8988T (cell line): ENCODE measurements at regions not wholly inside any gene's neighbourhood (a gene's known extent, or its start where the extent isn't known, plus 50 kb on each side); places are given as distances from the start of the nearest gene placed in this dataset.
"Not testable (repeated sequence)": the region's sequence is repeated elsewhere in the genome, so short reads cannot be mapped to it uniquely, and the experiment has no call there.

ENCODE experiments used
- DNase-seq: peaks from one replicate; pipeline ENCODE4 v3.0.0; 2011

- not testable (repeated sequence) for DNase-seq
Measured at GRCh38 chr5:176018598-176018997, 50.5 kb upstream of the THOC3 start.

DNA sequence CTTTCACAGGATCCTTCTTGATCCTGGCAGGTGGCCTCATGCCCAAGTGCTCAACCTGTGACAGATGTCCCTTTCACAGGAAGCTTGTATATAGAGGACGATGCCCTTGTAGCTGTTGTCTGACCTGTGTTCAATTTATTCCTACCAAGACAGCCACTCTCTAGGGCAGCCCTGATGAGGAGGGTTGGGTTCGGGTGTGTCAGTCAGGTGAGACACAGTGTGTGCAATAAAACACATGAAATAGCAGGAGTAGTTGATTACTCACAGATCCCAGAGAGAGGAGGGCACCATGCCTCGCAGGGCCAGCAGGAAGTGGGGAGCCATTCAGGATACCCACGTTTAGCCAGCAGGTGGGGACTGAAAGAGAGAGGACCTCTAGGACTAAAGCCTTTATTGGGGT lies 52.7 kb upstream of the THOC3 start:
- not testable (repeated sequence) for DNase-seq

GRCh38 chr5:176023535-176023934 lies 55.4 kb upstream of the THOC3 start:
- not testable (repeated sequence) for DNase-seq

DNA sequence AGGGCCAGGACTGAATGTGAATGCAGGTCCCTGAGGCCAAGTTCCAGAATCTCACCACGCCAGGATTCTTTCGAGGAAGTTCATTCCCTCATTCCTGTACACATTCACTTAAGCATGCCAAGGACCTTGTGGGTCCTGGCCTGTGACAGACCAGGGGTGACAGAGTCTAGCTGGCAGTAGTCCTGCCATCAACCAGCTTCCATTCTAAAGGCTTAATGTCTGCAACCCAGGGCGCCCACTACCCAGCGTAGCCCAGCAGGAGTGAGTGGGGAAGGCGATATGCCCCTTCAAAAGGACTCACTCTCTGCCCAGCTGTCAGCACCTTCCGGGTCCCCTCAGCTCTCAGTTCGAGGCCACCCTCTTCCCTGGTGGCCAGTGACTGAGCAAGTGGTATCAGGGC lies 61.3 kb upstream of the THOC3 start:
- not testable (repeated sequence) for DNase-seq

- DNase-seq, result not testable (repeated sequence)
Measured at GRCh38 chr5:176030361-176031117, 62.4 kb upstream of the THOC3 start.

- not testable (repeated sequence) for DNase-seq
Measured at GRCh38 chr5:176031118-176031510, 63.0 kb upstream of the THOC3 start.

DNA sequence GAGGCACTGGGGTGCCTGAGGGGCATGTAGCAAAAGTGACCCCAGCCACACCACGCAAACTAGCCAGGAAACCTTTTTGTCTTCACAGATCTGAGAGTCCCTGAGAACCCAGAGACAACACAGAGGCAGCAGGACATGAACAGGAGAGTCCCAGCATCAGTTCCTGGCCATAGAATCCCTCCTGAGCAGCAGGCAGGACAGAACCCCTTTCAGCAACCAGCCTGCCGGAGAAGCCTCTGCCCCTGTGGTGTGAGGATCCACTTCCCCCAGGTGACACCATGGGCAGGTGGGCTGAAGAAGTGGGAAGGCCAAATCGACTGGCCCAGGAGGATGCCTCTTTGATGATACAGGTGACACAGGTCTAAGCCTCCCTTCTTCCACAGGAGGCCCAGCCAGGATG lies 65.1 kb upstream of the THOC3 start:
- not testable (repeated sequence) for DNase-seq

GRCh38 chr5:176034407-176035200 lies 66.5 kb upstream of the THOC3 start:
- DNase-seq, result not testable (repeated sequence)

GRCh38 chr5:176035201-176035530 lies 67.1 kb upstream of the THOC3 start:
- DNase-seq, result not testable (repeated sequence)

GRCh38 chr5:176035816-176036308 lies 67.7 kb upstream of the THOC3 start:
- peak; percentile 6 for DNase-seq

GRCh38 chr5:176036391-176036790 lies 68.3 kb upstream of the THOC3 start:
- DNase-seq, result not testable (repeated sequence)

DNA sequence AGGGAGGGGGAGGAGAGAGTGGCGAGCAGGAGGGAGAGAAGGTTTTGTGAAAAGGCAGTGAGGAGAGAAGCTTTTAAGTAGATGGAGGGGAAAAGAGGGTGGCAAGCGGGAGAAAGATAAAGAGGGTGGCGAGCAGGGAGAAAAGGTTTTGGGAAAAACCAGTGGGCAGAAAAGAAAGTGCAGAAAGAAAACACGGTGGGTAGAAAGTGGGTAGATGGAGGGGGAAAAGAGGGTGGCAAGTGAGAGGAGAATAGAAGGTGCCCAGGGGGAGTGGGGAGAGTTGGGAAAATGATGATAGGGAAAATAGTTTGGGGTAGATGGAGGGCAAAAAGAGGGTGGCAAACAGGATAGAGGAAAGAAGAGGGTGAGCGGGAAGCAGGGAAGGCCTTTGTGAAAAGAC lies 69.1 kb upstream of the THOC3 start:
- DNase-seq, result not testable (repeated sequence)

DNA sequence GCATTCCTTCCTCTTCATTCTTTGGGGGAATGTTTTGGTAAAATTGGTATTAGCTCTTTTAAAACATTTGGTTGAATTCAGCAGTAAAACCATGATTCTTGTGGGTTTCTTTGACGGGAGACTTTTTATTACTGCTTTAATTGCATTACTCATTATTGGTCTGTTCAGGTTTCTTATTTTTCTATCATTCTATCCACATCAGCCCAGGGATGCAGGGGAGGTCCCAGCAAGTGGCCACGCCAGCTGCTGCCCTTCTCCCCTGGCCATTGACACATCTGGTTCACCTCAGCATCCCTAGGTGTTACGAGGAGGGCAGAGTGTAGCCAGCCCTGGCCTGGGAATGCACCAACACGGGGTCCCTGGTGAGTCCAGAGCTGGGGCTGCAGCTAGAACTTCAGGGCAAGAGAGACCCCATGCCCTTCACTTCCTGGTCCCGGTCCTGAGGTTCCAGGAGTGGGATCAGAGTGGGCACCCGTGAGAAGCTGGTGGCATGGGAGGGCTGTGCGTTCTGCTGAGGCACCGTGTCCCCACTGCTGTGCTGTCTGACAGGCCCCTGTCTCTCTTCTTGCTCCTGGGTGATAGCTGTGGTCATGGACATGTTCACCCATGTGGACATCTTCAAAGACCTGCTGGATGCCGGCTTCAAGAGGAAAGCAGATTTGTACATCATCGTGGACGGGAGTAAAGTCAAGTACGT lies 72.1 kb upstream of the THOC3 start:
- DNase-seq, result not testable (repeated sequence)

DNA sequence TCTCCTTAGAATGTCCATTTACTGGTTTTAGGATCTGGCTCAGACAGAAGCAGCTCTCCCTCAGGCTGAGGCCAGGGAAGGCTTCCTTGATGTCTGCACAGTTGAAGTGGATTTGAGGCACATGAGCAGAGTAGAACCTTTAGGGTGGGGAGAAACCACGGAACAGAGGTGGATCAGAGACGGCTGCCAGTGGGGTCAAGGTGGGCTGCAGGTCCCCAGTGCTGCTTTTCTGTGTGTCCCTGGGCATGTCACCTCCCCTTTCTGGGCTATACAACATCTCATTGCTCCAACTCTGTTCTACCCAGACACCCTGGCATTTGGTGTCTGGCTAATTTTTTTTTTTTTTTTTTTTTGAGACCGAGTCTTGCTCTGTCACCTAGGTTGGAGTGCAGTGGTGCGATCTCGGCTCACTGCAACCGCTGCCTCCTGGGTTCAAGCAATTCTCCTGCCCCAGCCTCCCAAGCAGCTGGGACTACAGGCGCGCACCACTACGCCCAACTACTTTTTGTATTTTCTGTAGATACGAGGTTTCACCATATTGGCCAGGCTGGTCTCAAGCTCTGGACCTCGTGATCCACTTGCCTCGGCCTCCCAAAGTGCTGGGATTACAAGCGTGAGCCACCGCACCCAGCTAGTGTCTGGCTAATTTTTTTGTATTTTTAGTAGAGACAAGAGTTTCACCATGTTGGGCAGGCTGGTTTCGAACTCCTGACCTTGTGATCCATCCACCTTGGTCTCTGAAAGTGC lies 73.3 kb upstream of the THOC3 start:
- DNase-seq, result not testable (repeated sequence)

- DNase-seq, result not testable (repeated sequence)
Measured at GRCh38 chr5:176042020-176042658, 74.0 kb upstream of the THOC3 start.

DNA sequence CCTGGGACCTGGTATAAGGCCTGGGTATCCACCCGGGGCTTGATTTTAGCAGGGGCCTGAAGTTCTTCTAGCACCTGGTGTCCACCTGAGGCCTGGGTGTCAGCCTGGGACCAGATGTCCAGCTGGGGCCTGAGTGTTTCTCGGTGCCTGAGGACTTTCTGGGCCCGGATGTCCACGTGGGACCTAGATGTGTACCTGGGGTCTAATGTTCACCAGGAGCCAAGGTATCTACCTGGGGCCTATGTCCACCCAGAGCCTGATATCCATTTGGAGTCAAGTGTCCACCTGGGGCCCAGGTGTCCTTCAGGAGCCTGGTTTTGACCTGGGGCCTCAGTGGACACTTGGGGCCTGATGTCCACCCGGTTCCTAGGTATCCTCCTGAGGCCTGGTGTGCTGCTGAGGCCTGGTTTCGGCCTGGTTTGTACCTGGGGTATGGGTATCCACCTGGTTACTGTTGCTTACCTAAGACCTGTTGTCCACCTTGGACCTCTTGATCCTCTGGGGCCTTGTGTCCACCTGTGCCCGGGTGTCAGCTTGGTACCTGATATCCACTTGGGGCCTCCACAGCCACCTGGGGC lies 75.2 kb upstream of the THOC3 start:
- DNase-seq, result not testable (repeated sequence)

DNA sequence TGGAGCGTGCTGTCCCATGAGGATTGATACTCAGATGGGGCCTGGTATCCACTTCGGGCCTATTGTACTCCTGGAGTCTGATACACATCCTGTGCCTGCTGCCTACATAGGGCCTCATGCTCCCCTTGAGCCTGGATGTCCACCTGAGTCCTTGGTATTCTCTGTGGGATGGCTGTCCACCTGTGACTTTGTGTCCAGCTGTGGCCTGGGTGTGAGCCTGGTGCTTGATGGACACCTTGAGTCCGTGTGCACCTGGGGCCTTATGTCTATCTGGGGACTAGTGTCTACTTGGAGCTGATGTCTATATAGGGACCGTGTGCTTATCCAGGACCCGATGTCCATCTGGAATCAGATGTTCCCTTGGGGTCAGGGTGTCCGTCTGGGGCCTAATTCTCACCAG lies 75.9 kb upstream of the THOC3 start:
- DNase-seq, result not testable (repeated sequence)

DNA sequence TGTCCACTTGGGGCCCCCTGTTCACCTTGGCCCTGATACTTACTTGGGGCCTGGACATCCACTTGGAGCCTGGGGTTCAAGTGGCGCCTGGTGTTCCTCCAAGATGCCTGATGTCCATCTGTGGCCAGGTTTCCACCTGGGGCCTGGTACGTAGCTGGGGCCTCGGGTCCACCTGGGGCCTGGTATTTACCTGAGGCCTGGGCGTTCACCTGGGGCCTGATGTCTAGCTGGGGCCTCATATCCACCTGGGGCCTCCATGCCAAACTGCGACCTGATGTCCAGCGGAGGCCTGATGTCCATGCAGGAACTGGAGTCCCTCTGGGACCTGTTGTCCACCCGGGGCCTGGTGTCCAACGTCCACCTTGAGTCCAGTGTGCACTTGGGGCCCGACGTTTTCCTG lies 76.3 kb upstream of the THOC3 start:
- not testable (repeated sequence) for DNase-seq

DNA sequence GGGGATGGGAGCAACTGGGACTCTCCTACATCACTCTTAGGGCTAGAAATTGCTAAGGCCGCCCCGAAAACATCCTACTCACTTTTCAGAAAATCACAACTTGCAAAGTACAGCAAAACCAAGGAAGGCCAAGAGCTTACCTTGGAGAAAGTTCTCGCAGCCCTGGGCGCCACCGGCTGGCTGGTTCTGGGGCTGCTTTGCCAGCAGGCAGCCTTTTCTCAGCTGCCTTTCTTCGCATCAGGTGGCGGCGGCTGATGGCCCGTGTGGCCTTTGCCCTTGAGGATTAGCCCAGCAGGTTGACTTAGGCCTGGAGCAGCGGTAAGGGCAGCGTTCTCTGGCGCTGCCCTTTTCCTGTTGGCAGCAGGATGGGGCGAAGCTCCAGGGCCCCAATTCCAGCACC lies 77.3 kb upstream of the THOC3 start:
- not testable (repeated sequence) for DNase-seq

GRCh38 chr5:176048671-176049070 lies 80.6 kb upstream of the THOC3 start:
- not testable (repeated sequence) for DNase-seq

DNA sequence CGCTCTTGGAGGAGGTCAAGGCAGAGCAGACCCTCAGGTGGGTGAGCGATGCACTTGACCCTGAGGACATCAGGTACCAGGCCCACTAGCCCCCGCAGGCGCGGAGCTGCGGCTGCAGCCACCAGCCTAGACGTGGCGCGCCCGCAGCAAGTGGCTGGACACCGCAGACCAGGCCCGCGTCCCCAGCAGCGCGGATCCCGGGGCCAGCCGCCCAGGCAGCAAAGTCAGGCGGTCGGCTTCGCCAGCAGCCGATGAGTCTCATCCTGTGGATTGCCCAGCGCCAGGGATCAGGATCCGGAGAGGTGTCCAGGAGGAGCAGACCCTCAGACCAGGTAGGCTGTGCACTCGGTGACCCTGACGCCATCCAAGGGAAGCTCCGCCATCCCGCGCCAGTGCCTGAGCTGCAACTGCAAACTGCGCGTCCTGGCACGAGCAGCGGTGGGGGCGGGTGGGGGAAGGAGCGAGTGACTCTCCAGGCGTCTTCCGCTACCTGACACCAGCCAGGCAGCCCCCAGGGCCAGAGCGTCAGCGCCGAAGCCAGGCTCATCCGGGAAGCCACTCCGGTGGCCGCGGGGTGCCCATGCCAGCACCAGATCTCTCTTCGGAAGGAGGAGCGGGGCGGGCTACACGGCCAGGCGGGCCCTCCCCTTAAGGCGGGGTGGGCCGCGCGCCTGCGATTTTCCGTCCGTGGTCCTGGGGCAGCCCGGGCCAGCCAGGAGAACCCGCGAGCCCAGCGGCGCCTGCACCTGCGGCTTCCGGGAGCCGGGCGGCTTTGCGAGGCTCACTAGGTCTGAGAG lies 92.6 kb upstream of the THOC3 start:
- not testable (repeated sequence) for DNase-seq
